Endothelial cell of umbilical vein (primary cell): ENCODE measurements at regions not wholly inside any gene's neighbourhood (a gene's known extent, or its start where the extent isn't known, plus 50 kb on each side); places are given as distances from the start of the nearest gene placed in this dataset.
"Not testable (repeated sequence)": the region's sequence is repeated elsewhere in the genome, so short reads cannot be mapped to it uniquely, and the experiment has no call there.

Experiments used
- BruUV-seq: library from RNA; stranded (reverse); fragments of 400-500 nt; replicated peaks from 2 replicates; lab custom pipeline; 2021; lab: Mats Ljungman, UMichigan
- CTCF ChIA-PET: fragments of 300-600, 350-600 bp; sonication (Branson Sonifier 250); formaldehyde crosslinking; loops from one replicate; lab custom pipeline; 2021; ENCODE audit warnings: antibody characterized with exemption, inconsistent platforms; lab: Charles Lee
- POLR2A ChIA-PET: fragments of 300-600, 350-600 bp; sonication (Branson Sonifier 250); formaldehyde crosslinking; loops from one replicate; lab custom pipeline; 2021; ENCODE audit warnings: antibody characterized with exemption, inconsistent platforms; lab: Charles Lee
- DNase-seq: peaks from one replicate; pipeline ENCODE4 v3.0.0-alpha.2; 2011; ENCODE audit warnings: low read depth, low spot score
- FAIRE-seq: peaks from 2 replicates; lab custom pipeline; 2011; peaks lifted over from hg19 to GRCh38; lab: Jason Lieb, UNC
- H2AFZ ChIP-seq: 2 replicates; pipeline ENCODE4 v1.6.0; 2012; ENCODE audit warnings: low read depth, low read length, control low read depth, inconsistent platforms
- H3K27ac ChIP-seq: 2 replicates; pipeline ENCODE4 v1.5.1; 2011; ENCODE audit warnings: low read depth, mild to moderate bottlenecking, control low read depth, low read length, moderate library complexity; ENCODE audit not compliant: insufficient read depth
- H3K27me3 ChIP-seq, 2 experiments: 2 replicates each; pipeline versions ENCODE4 v1.6.0 to v1.6.1; 2011; ENCODE audit warnings: low read length in 2 of 2, mixed read lengths in 1 of 2; ENCODE audit not compliant: control insufficient read depth in 2 of 2, insufficient read depth in 2 of 2
- H3K36me3 ChIP-seq, 2 experiments: 2 replicates in 1 of 2; 3 replicates in 1 of 2; pipeline ENCODE4 v1.5.1; 2011; ENCODE audit warnings: low read length in 2 of 2, mild to moderate bottlenecking in 1 of 2, moderate library complexity in 1 of 2; ENCODE audit not compliant: control insufficient read depth in 2 of 2, insufficient read depth in 2 of 2; ENCODE audit errors: extremely low read depth in 1 of 2
- H3K4me1 ChIP-seq: 3 replicates; pipeline ENCODE4 v1.5.1; 2011; ENCODE audit warnings: mild to moderate bottlenecking, low read length; ENCODE audit not compliant: control insufficient read depth, insufficient read depth; ENCODE audit errors: extremely low read depth
- H3K4me2 ChIP-seq: 2 replicates; pipeline ENCODE4 v1.6.1; 2011; ENCODE audit warnings: low read length, control low read depth, mixed read lengths; ENCODE audit not compliant: insufficient read depth
- H3K4me3 ChIP-seq, 3 experiments: fragments of 200-600 bp in 1 of 3; sonication (generic), shearing (Covaris generic) in 1 of 3; replicated peaks in 1 of 3; 2 replicates each; pipeline ENCODE4 v1.5.1; 2011 to 2016; ENCODE audit warnings: control low read depth in 3 of 3, low read length in 3 of 3, mild to moderate bottlenecking in 2 of 3, inconsistent platforms in 1 of 3, low read depth in 1 of 3, moderate library complexity in 1 of 3; ENCODE audit not compliant: insufficient read depth in 1 of 3
- H3K79me2 ChIP-seq: 2 replicates; pipeline ENCODE4 v1.6.0; 2012; ENCODE audit warnings: low read length, inconsistent platforms; ENCODE audit not compliant: control insufficient read depth, insufficient read depth
- H3K9ac ChIP-seq: replicated peaks from 2 replicates; pipeline ENCODE3; 2011; ENCODE audit warnings: low read length, control low read depth; ENCODE audit not compliant: insufficient read depth; ENCODE audit errors: extremely low read depth
- H3K9me1 ChIP-seq: replicated peaks from 3 replicates; pipeline ENCODE4 v1.6.0; 2011; ENCODE audit warnings: mild to moderate bottlenecking, low read length; ENCODE audit not compliant: control insufficient read depth, insufficient read depth; ENCODE audit errors: extremely low read depth
- H3K9me3 ChIP-seq: replicated peaks from 2 replicates; pipeline ENCODE4 v1.5.1; 2012; ENCODE audit warnings: low read length, inconsistent platforms; ENCODE audit not compliant: control insufficient read depth, insufficient read depth
- H4K20me1 ChIP-seq: replicated peaks from 2 replicates; pipeline ENCODE3; 2011; ENCODE audit warnings: mild to moderate bottlenecking, low read length; ENCODE audit not compliant: control insufficient read depth, insufficient read depth; ENCODE audit errors: extremely low read depth
- CTCF ChIP-seq, 2 donors: IDR thresholded peaks; 1 replicate in 1 of 2; 2 replicates in 1 of 2; pipeline ENCODE4 v1.5.1; 2011; ENCODE audit warnings: low read length in 2 of 2, mild to moderate bottlenecking in 2 of 2, moderate library complexity in 2 of 2, control low read depth in 1 of 2, inconsistent platforms in 1 of 2, low read depth in 1 of 2; ENCODE audit not compliant: insufficient read depth in 1 of 2; ENCODE audit errors: extremely low read depth in 1 of 2
- dilution Hi-C: fragments of 300-500 bp; cut with MboI; formaldehyde crosslinking; loops from one replicate; pipeline ENCODE4 v1.15.0; 2019; ENCODE audit warnings: low sequenced_read_pairs; ENCODE audit not compliant: extremely low pct_ligation_motif_present
- intact Hi-C: fragments of 100-400 bp; cut with micrococcal nuclease; formaldehyde crosslinking; loops from one replicate; pipeline ENCODE4 v1.10.0; 2022

GRCh38 chr9:40221596-40222233, 866.2 kb downstream of the SPATA31A1 start:
- H3K9me3 ChIP-seq, H3K79me2 ChIP-seq, H3K27me3 ChIP-seq, CTCF ChIA-PET, H3K4me3 ChIP-seq, H2AFZ ChIP-seq, BruUV-seq, H3K9ac ChIP-seq, H4K20me1 ChIP-seq, H3K4me2 ChIP-seq, H3K36me3 ChIP-seq, H3K27ac ChIP-seq, dilution Hi-C loops, intact Hi-C loops, POLR2A ChIA-PET, FAIRE-seq, H3K4me1 ChIP-seq, H3K9me1 ChIP-seq, DNase-seq: not testable (repeated sequence)

DNA sequence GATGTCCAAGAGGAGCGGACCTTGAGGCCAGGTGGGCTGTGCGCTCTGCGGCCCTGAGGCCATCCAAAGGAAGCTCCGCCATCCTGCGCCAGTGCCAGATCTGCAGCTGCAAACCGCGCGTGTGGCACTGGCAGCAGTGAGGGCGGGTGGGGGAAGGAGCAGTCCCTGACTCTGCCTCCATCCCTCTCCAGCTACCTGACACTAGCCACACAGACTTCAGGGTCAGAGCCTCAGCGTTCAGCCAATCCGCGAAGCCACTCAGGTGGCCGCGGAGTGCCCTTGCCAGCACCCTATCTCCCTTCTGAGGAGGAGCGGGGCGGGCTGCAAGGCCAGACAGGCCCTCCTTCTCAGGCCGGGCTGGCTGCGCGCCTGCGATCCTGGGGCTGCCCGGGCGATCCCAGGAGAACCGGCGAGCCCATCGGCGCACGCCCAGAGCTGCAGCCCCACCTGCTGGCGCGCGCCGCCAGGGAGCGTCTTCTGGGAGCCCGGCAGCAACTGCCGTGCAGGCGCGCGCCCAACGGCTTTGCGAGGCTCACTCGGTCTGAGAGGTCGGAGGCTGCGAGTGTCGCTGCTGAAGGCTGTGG, 867.2 kb downstream of the SPATA31A1 start:
- intact Hi-C loops, H3K27me3 ChIP-seq, H3K9me3 ChIP-seq, H4K20me1 ChIP-seq, H2AFZ ChIP-seq, BruUV-seq, H3K9me1 ChIP-seq, H3K27ac ChIP-seq, H3K4me1 ChIP-seq, H3K4me2 ChIP-seq, H3K36me3 ChIP-seq, H3K9ac ChIP-seq, dilution Hi-C loops, FAIRE-seq, H3K79me2 ChIP-seq, POLR2A ChIA-PET, CTCF ChIA-PET: not testable (repeated sequence)
- H3K4me3 ChIP-seq, result peak overlapping the region in 1 of 3 experiments; percentile 10
- peak in 1 of 2 donors; percentile 7 for TF ChIP-seq CTCF (IDR thresholded peaks at IDR 0.05; ENCODE audit: extremely low read depth in 1 of 2, insufficient read depth in 1 of 2, low read depth in 1 of 2, low read length in 2 of 2)
- DNase-seq, result peak; percentile 8

DNA sequence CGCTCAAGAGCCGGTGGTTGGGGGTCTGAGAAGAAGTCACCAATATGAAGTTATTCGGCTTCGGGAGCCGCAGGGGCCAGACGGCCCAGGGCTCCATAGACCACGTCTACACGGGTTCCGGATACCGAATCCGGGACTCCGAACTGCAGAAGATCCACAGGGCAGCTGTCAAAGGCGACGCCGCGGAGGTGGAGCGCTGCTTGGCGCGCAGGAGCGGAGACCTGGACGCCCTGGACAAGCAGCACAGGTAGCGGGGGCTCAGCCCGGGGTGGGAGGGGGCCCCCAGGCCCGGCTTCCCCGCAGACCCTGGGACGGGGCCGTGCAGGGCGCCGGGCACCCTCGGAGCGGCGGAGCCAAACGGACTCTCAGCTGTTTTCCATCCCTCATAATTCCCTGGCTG, 867.9 kb downstream of the SPATA31A1 start:
- H3K36me3 ChIP-seq, H3K79me2 ChIP-seq, H3K9me3 ChIP-seq, dilution Hi-C loops, H3K4me2 ChIP-seq, intact Hi-C loops, DNase-seq, H3K27ac ChIP-seq, FAIRE-seq, H3K27me3 ChIP-seq, H3K4me1 ChIP-seq, POLR2A ChIA-PET, H3K9ac ChIP-seq, H3K9me1 ChIP-seq, CTCF ChIA-PET, H4K20me1 ChIP-seq, H2AFZ ChIP-seq: not testable (repeated sequence)
- H3K4me3 ChIP-seq, result peak overlapping the region in 1 of 3 experiments; percentile 10
- TSS peak; percentile 39 for BruUV-seq
